GM19328 (cell line): ENCODE measurements at regions not wholly inside any gene's neighbourhood (a gene's known extent, or its start where the extent isn't known, plus 50 kb on each side); places are given as distances from the start of the nearest gene placed in this dataset.

ENCODE experiments used
- ATAC-seq: cut with Tn5 transposase; IDR thresholded peaks from one replicate; pipeline ENCODE4 v1.9.1; 2021; ENCODE audit warnings: mild to moderate bottlenecking, moderate library complexity; ENCODE audit not compliant: unreplicated experiment

DNA sequence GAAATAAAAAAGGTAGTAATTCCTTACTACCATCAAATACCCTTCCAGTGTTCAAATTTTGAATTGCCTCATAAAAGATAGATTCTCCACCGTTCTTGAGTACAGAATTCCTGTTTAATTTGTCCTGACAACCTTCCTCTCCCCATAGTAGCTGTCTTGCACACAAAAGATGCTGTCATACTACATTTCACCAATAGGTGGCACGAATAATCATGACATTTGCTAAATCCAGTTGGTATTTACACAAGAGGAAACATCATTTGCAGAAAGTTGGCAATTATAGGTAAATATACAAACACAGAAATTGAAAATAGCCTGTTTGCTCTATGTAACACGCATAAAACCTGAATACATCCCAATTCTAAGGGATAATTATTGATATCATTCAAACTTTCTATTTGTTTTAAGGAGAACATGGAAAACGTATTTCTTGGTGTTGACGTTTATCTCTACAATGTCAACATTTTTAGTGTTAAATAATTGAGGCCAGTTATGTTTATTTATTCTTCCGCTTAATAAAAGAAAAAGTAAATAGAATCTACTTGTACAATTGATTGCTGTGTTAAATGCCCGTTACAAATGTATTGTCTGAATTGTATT, 58.3 kb upstream of the CLDN10 start:
- ATAC-seq: no peak

DNA sequence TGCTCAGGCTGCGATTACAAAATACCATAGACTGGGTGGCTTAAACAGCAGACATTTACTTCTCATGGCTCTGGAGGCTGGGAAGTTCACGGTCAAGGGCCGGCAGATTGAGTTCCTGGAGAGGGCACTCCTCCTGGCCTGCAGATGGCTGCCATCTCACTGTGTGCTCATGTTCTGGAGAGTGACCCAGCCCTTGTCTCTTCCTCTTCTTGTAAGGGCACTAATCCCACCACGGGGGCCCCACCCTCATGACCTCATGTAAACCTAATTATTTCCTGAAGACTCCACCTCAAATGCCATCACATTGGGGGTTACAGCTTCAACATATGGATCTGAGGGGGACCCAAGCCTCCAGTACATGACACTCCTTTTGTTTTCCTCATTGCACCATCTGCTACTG, 56.0 kb upstream of the CLDN10 start:
- ATAC-seq: no peak

GRCh38 chr13:95497381-95497807, 55.1 kb upstream of the CLDN10 start:
- ATAC-seq: no peak

DNA sequence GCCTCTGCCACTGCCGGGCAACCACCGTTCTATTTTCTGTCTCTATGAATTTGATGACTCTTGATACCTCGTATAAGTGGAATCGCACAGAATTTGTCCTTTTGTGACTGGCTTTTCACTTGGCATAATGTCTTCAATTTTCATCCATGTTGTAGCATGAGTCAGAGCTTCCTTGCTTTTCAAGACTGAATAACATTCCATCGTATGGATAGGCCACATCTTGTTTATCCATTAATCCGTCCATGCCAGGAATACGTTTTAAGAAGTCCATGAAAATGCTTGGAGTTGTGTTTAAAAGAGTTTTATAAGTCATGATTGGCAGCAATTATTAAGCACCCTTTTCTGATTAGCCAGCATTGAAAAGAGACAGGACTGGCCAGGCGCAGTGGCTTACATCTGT, 53.6 kb upstream of the CLDN10 start:
- ATAC-seq: no peak

DNA sequence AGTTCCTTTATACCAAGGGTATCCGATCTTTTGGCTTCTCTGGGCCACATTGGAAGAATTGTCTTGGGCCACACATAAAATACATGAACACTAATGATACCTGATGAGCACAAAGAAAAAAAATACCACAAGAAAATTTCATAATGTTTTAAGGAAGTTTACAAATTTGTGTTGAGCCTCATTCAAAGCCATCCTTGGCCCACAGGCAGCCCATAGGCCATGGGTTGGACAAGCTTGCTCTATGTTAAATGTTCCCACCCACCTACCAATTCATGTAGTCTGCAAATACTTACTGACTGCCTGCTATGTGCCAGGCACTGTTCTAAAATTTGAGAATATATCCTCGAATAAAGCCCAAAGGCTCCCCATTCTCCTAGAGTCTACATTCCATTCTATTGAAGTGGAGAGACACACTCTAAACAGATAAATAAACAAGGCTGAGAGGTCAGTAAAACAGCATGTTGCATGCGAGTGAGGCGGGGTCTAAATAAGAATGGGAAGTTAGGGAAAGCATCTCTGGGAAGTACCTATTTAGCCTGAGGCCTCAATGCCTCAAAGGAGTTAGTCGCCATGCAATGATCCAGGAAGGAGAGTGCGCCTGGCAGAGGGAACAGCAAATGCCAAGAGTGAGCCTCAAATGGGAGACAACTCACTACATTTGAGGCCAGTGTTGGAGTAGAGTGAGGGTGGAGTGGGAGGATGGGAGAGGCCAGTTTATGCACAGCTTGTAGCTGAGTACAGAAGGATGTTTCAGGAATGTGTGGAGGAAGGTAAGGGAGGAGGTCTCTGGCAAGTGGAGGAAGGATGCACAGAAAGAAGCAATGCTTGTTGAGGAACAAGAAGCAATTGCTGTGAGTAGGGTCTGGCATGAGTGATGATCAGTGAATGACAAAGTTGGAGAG, 52.5 kb upstream of the CLDN10 start:
- ATAC-seq: no peak

- no peak for ATAC-seq
Measured at GRCh38 chr13:95502216-95502615, 50.3 kb upstream of the CLDN10 start.
